Endodermal cell (in vitro differentiated cells): ENCODE measurements at regions not wholly inside any gene's neighbourhood (a gene's known extent, or its start where the extent isn't known, plus 50 kb on each side); places are given as distances from the start of the nearest gene placed in this dataset.

Source experiments
- DNase-seq: peaks from one replicate; pipeline ENCODE4 v3.0.0-alpha.2; 2017
- H3K27ac ChIP-seq: 2 replicates; pipeline ENCODE4 v1.5.1; 2013; ENCODE audit warnings: mild to moderate bottlenecking, low read depth, low read length, moderate library complexity
- H3K27me3 ChIP-seq: 2 replicates; pipeline ENCODE4 v1.6.1; 2013; ENCODE audit warnings: mild to moderate bottlenecking, low read length, moderate library complexity; ENCODE audit not compliant: insufficient read depth, control insufficient read depth, poor library complexity, severe bottlenecking
- H3K36me3 ChIP-seq: 2 replicates; pipeline ENCODE4 v1.7.0; 2013; ENCODE audit warnings: mild to moderate bottlenecking, low read length, moderate library complexity; ENCODE audit not compliant: control insufficient read depth, insufficient read depth
- H3K4me1 ChIP-seq: one replicate; pipeline ENCODE4 v1.7.0; 2013; ENCODE audit warnings: low read length; ENCODE audit not compliant: control insufficient read depth, insufficient read depth
- H3K4me3 ChIP-seq: 2 replicates; pipeline ENCODE4 v1.5.1; 2013; ENCODE audit warnings: mild to moderate bottlenecking, low read length, moderate library complexity
- H3K9ac ChIP-seq: 2 replicates; pipeline ENCODE4 v1.6.1; 2013; ENCODE audit warnings: mild to moderate bottlenecking, low read length, moderate library complexity; ENCODE audit not compliant: poor library complexity, severe bottlenecking; ENCODE audit errors: extremely low read depth
- H3K9me3 ChIP-seq: 2 replicates; pipeline ENCODE4 v1.6.1; 2013; ENCODE audit warnings: mild to moderate bottlenecking, low read length, moderate library complexity; ENCODE audit not compliant: control insufficient read depth
- H3K27ac Mint-ChIP-seq: 2 replicates; pipeline ENCODE4 v1.8.0; 2020; ENCODE audit warnings: mixed read lengths
- H3K27me3 Mint-ChIP-seq: 2 replicates; pipeline ENCODE4 v1.8.0; 2021; ENCODE audit warnings: mild to moderate bottlenecking, mixed read lengths; ENCODE audit not compliant: insufficient read depth
- H3K36me3 Mint-ChIP-seq: 2 replicates; pipeline ENCODE4 v1.8.0; 2020; ENCODE audit warnings: low read depth, mixed read lengths
- H3K4me1 Mint-ChIP-seq: 2 replicates; pipeline ENCODE4 v1.8.0; 2020; ENCODE audit warnings: mixed read lengths
- H3K4me3 Mint-ChIP-seq: 2 replicates; pipeline ENCODE4 v1.8.0; 2020; ENCODE audit warnings: mild to moderate bottlenecking, moderate library complexity, mixed read lengths
- H3K9me3 Mint-ChIP-seq: 2 replicates; pipeline ENCODE4 v1.8.0; 2020; ENCODE audit warnings: mild to moderate bottlenecking, mixed read lengths
- WGBS, 2 experiments: methylation state at CpG; one replicate each; pipeline versions ENCODE4 v1.1.5 to v1.1.7; 2013; ENCODE audit warnings: missing lambda C conversion rate in 2 of 2, mixed read lengths in 1 of 2; ENCODE audit not compliant: insufficient coverage in 1 of 2, insufficient read length in 1 of 2; 5-methylcytosine and 5-hydroxymethylcytosine counted together
- TF ChIP-seq, protein P1 (sequence below): fragments of 200-600 bp; sonication (generic); conservative IDR thresholded peaks from 2 replicates; pipeline ENCODE4 v1.5.0; 2021; ENCODE audit warnings: antibody characterized with exemption, mild to moderate bottlenecking

- H3K27me3 Mint-ChIP-seq, result peaks cover 4% of the 10 kb centered on the region
- Histone ChIP-seq H3K9ac (no peak overlapping the region), H3K9me3 (no peaks in the 10 kb centered on the region), H3K4me3 (no peak overlapping the region), H3K4me1 (no peaks in the 10 kb centered on the region), H3K27ac (no peak overlapping the region), H3K36me3 (no peaks in the 10 kb centered on the region), H3K27me3 (no peaks in the 10 kb centered on the region)
- no peak overlapping the region for H3K4me3 Mint-ChIP-seq
- WGBS, 2 experiments, result 94% methylated on average over 3 of the region's 3 CpGs; no CpG with 5 or more reads in 1 of the 2 experiments
- no peaks in the 10 kb centered on the region for H3K9me3 Mint-ChIP-seq
- H3K27ac Mint-ChIP-seq, result no peak overlapping the region
- no peaks in the 10 kb centered on the region for H3K36me3 Mint-ChIP-seq
- H3K4me1 Mint-ChIP-seq, result peaks cover 5% of the 10 kb centered on the region
- TF ChIP-seq, protein P1, sequence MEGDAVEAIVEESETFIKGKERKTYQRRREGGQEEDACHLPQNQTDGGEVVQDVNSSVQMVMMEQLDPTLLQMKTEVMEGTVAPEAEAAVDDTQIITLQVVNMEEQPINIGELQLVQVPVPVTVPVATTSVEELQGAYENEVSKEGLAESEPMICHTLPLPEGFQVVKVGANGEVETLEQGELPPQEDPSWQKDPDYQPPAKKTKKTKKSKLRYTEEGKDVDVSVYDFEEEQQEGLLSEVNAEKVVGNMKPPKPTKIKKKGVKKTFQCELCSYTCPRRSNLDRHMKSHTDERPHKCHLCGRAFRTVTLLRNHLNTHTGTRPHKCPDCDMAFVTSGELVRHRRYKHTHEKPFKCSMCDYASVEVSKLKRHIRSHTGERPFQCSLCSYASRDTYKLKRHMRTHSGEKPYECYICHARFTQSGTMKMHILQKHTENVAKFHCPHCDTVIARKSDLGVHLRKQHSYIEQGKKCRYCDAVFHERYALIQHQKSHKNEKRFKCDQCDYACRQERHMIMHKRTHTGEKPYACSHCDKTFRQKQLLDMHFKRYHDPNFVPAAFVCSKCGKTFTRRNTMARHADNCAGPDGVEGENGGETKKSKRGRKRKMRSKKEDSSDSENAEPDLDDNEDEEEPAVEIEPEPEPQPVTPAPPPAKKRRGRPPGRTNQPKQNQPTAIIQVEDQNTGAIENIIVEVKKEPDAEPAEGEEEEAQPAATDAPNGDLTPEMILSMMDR, result no peak
- DNase-seq, result no peak
Measured at GRCh38 chr5:10910261-10910660, 149.2 kb upstream of the DAP start.

GRCh38 chr5:10904862-10905432 is 143.9 kb upstream of the DAP start:
- no peaks in the 10 kb centered on the region for H3K36me3 Mint-ChIP-seq
- Histone ChIP-seq H3K36me3 (no peaks in the 10 kb centered on the region), H3K4me3 (no peak overlapping the region), H3K27me3 (no peaks in the 10 kb centered on the region), H3K9ac (no peak overlapping the region), H3K9me3 (no peaks in the 10 kb centered on the region), H3K27ac (no peak overlapping the region), H3K4me1 (peaks cover 3% of the 10 kb centered on the region)
- H3K4me1 Mint-ChIP-seq, result peaks cover 41% of the 10 kb centered on the region
- DNase-seq, result peak; percentile 60
- H3K4me3 Mint-ChIP-seq, result no peak overlapping the region
- H3K9me3 Mint-ChIP-seq, result no peaks in the 10 kb centered on the region
- peaks cover 3% of the 10 kb centered on the region for H3K27me3 Mint-ChIP-seq
- TF ChIP-seq, protein P1, result no peak
- WGBS, 2 experiments, result 37 to 70% methylated on average over 1 to 3 of the region's 3 CpGs
- no peak overlapping the region for H3K27ac Mint-ChIP-seq

GRCh38 chr5:10903786-10904560 is 142.9 kb upstream of the DAP start:
- WGBS, 2 experiments, result 98 to 100% methylated on average over 2 of the region's 2 CpGs
- Histone ChIP-seq H3K9ac (no peak overlapping the region), H3K9me3 (no peaks in the 10 kb centered on the region), H3K27me3 (no peaks in the 10 kb centered on the region), H3K4me1 (peaks cover 3% of the 10 kb centered on the region), H3K36me3 (no peaks in the 10 kb centered on the region), H3K4me3 (no peak overlapping the region), H3K27ac (no peak overlapping the region)
- TF ChIP-seq, protein P1, result no peak
- no peaks in the 10 kb centered on the region for H3K9me3 Mint-ChIP-seq
- H3K27ac Mint-ChIP-seq, result no peak overlapping the region
- no peaks in the 10 kb centered on the region for H3K36me3 Mint-ChIP-seq
- DNase-seq, result no peak
- H3K4me1 Mint-ChIP-seq, result peaks cover 45% of the 10 kb centered on the region
- peaks cover 3% of the 10 kb centered on the region for H3K27me3 Mint-ChIP-seq
- no peak overlapping the region for H3K4me3 Mint-ChIP-seq
